Neutrophil (primary cell): ENCODE measurements at regions not wholly inside any gene's neighbourhood (a gene's known extent, or its start where the extent isn't known, plus 50 kb on each side); places are given as distances from the start of the nearest gene placed in this dataset.

Experiments
- H3K27ac ChIP-seq: fragments of 200-600 bp; sonication (generic); 2 replicates; pipeline ENCODE4 v1.5.1; 2016; ENCODE audit warnings: mild to moderate bottlenecking, moderate library complexity
- H3K27me3 ChIP-seq: fragments of 200-600 bp; sonication (generic); 2 replicates; pipeline ENCODE4 v1.6.0; 2016; ENCODE audit warnings: mild to moderate bottlenecking
- H3K36me3 ChIP-seq: fragments of 200-600 bp; sonication (generic); 2 replicates; pipeline ENCODE4 v1.5.1; 2017
- H3K4me1 ChIP-seq, 2 experiments: fragments of 200-600 bp in 1 of 2; sonication (generic) in 1 of 2; 1 replicate in 1 of 2; 2 replicates in 1 of 2; pipeline versions ENCODE4 v1.5.1 to v1.6.1; 2013 to 2016; ENCODE audit warnings: low read depth in 1 of 2, low read length in 1 of 2, mild to moderate bottlenecking in 1 of 2, moderate library complexity in 1 of 2; ENCODE audit not compliant: control insufficient read depth in 1 of 2, insufficient read depth in 1 of 2
- H3K4me3 ChIP-seq, 2 experiments: fragments of 200-600 bp in 1 of 2; sonication (generic) in 1 of 2; 1 replicate in 1 of 2; 2 replicates in 1 of 2; pipeline ENCODE4 v1.5.1; 2013 to 2016; ENCODE audit warnings: low read depth in 1 of 2, low read length in 1 of 2, mild to moderate bottlenecking in 1 of 2, moderate library complexity in 1 of 2
- H3K9me3 ChIP-seq: fragments of 200-600 bp; sonication (generic); 2 replicates; pipeline ENCODE4 v1.5.1; 2016
- CTCF ChIP-seq: fragments of 200-600 bp; sonication (generic); IDR thresholded peaks from 2 replicates; pipeline ENCODE4 v1.5.1; 2016; ENCODE audit warnings: antibody characterized with exemption

GRCh38 chr7:157076466-157076865 is 62.3 kb upstream of the UBE3C start:
- no peaks in the 10 kb centered on the region for H3K36me3 ChIP-seq
- H3K9me3 ChIP-seq, result no peaks in the 10 kb centered on the region
- no peak overlapping the region for H3K4me3 ChIP-seq
- H3K27ac ChIP-seq, result no peak overlapping the region
- TF ChIP-seq CTCF, result no peak
- peaks cover 0 to 6% of the 10 kb centered on the region in 2 experiments for H3K4me1 ChIP-seq
- H3K27me3 ChIP-seq, result peaks cover 99% of the 10 kb centered on the region

- Histone ChIP-seq H3K4me1 (peaks cover 0 to 6% of the 10 kb centered on the region in 2 experiments), H3K27me3 (peaks cover 100% of the 10 kb centered on the region), H3K9me3 (no peaks in the 10 kb centered on the region), H3K4me3 (no peak overlapping the region), H3K27ac (no peak overlapping the region), H3K36me3 (no peaks in the 10 kb centered on the region)
- no peak for TF ChIP-seq CTCF
Observed at GRCh38 chr7:157077021-157077420, 61.7 kb upstream of the UBE3C start.

GRCh38 chr7:157077986-157078644 is 60.6 kb upstream of the UBE3C start:
- H3K9me3 ChIP-seq, result no peaks in the 10 kb centered on the region
- no peak overlapping the region for H3K27ac ChIP-seq
- H3K27me3 ChIP-seq, result peaks cover 93% of the 10 kb centered on the region
- no peaks in the 10 kb centered on the region for H3K36me3 ChIP-seq
- H3K4me3 ChIP-seq, result no peak overlapping the region
- TF ChIP-seq CTCF, result no peak
- peaks cover 0 to 6% of the 10 kb centered on the region in 2 experiments for H3K4me1 ChIP-seq

- no peak for TF ChIP-seq CTCF
- no peaks in the 10 kb centered on the region for H3K36me3 ChIP-seq
- H3K4me3 ChIP-seq, result no peak overlapping the region
- H3K4me1 ChIP-seq, result peaks cover 0 to 6% of the 10 kb centered on the region in 2 experiments
- no peak overlapping the region for H3K27ac ChIP-seq
- peaks cover 7% of the 10 kb centered on the region for H3K9me3 ChIP-seq
- H3K27me3 ChIP-seq, result peaks cover 83% of the 10 kb centered on the region
Observed at GRCh38 chr7:157079116-157079515, 59.6 kb upstream of the UBE3C start.

GRCh38 chr7:157080111-157080730 is 58.5 kb upstream of the UBE3C start:
- Histone ChIP-seq H3K4me1 (peaks cover 0 to 6% of the 10 kb centered on the region in 2 experiments), H3K36me3 (no peaks in the 10 kb centered on the region), H3K4me3 (no peak overlapping the region), H3K9me3 (peaks cover 16% of the 10 kb centered on the region), H3K27ac (no peak overlapping the region), H3K27me3 (peaks cover 72% of the 10 kb centered on the region)
- TF ChIP-seq CTCF, result no peak
